Vagina (tissue), 2 donors: ENCODE measurements at regions not wholly inside any gene's neighbourhood (a gene's known extent, or its start where the extent isn't known, plus 50 kb on each side); places are given as distances from the start of the nearest gene placed in this dataset.

Source experiments
- POLR2AphosphoS5 ChIP-seq, 2 donors: sonication (generic); formaldehyde crosslinking; IDR thresholded peaks; one replicate each; pipeline ENCODE4 v1.9.0; 2017; ENCODE audit warnings: antibody characterized with exemption in 2 of 2, mild to moderate bottlenecking in 2 of 2, low read depth in 1 of 2; ENCODE audit not compliant: insufficient read depth in 1 of 2
- TF ChIP-seq, protein P1 (sequence below), 3 experiments: fragments of 450-650 bp in 2 of 3; fragments of 200-600 bp in 1 of 3; sonication (generic) in 1 of 3; IDR thresholded peaks; one replicate each; pipeline ENCODE4 v1.5.1; 2017 to 2019; ENCODE audit warnings: antibody characterized with exemption in 3 of 3, mild to moderate bottlenecking in 2 of 3, moderate library complexity in 2 of 3

GRCh38 chrX:121456315-121456714, 408.9 kb downstream of the GLUD2 start:
- TF ChIP-seq, protein P1, sequence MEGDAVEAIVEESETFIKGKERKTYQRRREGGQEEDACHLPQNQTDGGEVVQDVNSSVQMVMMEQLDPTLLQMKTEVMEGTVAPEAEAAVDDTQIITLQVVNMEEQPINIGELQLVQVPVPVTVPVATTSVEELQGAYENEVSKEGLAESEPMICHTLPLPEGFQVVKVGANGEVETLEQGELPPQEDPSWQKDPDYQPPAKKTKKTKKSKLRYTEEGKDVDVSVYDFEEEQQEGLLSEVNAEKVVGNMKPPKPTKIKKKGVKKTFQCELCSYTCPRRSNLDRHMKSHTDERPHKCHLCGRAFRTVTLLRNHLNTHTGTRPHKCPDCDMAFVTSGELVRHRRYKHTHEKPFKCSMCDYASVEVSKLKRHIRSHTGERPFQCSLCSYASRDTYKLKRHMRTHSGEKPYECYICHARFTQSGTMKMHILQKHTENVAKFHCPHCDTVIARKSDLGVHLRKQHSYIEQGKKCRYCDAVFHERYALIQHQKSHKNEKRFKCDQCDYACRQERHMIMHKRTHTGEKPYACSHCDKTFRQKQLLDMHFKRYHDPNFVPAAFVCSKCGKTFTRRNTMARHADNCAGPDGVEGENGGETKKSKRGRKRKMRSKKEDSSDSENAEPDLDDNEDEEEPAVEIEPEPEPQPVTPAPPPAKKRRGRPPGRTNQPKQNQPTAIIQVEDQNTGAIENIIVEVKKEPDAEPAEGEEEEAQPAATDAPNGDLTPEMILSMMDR (IDR thresholded peaks at IDR 0.05): no peak
- TF ChIP-seq POLR2AphosphoS5 (IDR thresholded peaks at IDR 0.05; ENCODE audit: insufficient read depth in 1 of 2, low read depth in 1 of 2): no peak
